Testis (tissue), 2 donors: ENCODE measurements at regions not wholly inside any gene's neighbourhood (a gene's known extent, or its start where the extent isn't known, plus 50 kb on each side); places are given as distances from the start of the nearest gene placed in this dataset.

Source experiments
- POLR2A ChIP-seq: fragments of 450-650 bp; IDR thresholded peaks from one replicate; pipeline ENCODE4 v1.6.1; 2017; ENCODE audit warnings: antibody characterized with exemption, mild to moderate bottlenecking, moderate library complexity
- TF ChIP-seq, protein P1 (sequence below), 3 experiments: fragments of 450-650 bp in 2 of 3; fragments of 200-600 bp in 1 of 3; sonication (generic) in 1 of 3; IDR thresholded peaks; one replicate each; pipeline ENCODE4 v1.5.1; 2016 to 2019; ENCODE audit warnings: antibody characterized with exemption in 3 of 3, mild to moderate bottlenecking in 2 of 3, moderate library complexity in 1 of 3

DNA sequence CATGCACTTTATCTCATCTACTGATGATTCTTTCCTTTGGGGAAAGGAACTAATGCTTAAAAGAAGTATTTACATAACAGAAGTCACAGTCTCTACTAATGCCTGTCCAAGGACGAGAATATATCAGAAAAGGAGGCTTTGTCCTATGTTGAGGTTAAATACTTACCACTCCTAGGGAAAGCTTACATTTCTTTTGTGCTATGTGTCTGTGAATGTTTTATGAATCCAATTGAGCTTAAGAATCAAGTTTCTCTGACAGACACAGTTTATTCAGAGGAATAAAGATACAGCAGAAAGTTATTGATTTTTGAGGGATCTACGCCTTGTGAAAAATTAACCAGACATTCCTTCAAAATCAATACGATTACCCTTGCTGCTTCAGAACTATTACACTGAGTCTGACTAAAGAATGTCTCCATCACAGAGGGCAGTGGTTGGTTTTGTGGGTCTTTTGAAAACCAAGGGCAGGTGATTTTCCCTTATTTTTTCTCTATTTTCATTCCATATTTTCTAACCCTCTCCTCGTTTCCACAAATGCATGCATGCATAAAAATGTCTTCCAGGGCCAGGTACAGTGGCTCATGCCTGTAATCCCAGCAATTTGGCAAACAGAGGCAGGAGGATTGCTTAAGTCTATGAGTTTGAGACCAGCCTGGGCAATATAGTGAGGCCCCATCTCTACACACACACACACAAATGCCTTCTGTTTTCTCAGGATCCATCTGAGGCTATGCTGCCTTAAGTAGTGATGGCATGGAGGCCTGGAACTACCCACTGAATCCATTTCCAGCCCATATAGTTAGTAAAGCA lies 1095.1 kb downstream of the GALC start:
- TF ChIP-seq, protein P1, sequence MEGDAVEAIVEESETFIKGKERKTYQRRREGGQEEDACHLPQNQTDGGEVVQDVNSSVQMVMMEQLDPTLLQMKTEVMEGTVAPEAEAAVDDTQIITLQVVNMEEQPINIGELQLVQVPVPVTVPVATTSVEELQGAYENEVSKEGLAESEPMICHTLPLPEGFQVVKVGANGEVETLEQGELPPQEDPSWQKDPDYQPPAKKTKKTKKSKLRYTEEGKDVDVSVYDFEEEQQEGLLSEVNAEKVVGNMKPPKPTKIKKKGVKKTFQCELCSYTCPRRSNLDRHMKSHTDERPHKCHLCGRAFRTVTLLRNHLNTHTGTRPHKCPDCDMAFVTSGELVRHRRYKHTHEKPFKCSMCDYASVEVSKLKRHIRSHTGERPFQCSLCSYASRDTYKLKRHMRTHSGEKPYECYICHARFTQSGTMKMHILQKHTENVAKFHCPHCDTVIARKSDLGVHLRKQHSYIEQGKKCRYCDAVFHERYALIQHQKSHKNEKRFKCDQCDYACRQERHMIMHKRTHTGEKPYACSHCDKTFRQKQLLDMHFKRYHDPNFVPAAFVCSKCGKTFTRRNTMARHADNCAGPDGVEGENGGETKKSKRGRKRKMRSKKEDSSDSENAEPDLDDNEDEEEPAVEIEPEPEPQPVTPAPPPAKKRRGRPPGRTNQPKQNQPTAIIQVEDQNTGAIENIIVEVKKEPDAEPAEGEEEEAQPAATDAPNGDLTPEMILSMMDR (IDR thresholded peaks at IDR 0.05), result no peak
- no peak for TF ChIP-seq POLR2A
